HG02884 (cell line): ENCODE measurements at regions not wholly inside any gene's neighbourhood (a gene's known extent, or its start where the extent isn't known, plus 50 kb on each side); places are given as distances from the start of the nearest gene placed in this dataset.

Experiments
- ATAC-seq: cut with Tn5 transposase; IDR thresholded peaks from one replicate; pipeline ENCODE4 v1.9.1; 2021; ENCODE audit warnings: mild to moderate bottlenecking, moderate library complexity; ENCODE audit not compliant: unreplicated experiment

DNA sequence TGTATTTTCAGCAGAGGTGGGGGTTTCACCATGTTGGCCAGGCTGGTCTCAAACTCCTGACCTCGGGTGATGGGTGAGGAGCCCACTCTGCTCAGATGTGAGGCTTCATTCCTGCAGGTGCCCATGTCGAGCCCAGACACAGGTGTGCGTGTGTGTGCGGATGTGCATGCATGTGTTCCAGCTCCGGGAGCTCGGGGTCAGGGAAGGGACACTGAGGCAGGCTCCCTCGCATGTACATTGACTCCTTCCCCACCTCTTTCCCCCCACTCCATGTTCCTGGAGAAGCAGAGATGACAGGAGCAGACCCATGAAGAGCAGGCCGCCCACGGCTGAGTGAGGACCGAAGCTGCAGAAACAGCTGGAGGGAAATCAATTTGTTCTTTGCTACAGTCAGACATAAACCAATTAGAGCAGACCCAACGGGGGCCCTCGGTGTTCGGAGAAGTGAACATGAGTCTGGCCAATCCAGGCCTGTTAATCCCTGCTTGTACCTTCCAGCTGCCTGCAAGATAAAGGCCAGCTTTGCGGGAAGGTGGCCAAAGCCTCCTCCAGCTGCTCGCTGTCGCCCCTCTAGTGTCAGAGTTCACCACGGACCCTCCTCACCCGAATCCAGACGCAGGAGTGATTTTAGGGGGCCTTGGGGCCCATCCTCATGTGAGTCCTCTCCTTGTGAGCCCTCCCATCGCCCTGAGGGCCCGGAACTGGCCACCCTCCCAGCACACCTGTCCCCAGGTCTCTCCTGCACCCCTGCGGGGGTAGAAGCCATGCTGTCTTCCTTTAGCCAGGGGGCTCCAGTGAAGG is 321.0 kb upstream of the RTL1 start:
- ATAC-seq: no peak

DNA sequence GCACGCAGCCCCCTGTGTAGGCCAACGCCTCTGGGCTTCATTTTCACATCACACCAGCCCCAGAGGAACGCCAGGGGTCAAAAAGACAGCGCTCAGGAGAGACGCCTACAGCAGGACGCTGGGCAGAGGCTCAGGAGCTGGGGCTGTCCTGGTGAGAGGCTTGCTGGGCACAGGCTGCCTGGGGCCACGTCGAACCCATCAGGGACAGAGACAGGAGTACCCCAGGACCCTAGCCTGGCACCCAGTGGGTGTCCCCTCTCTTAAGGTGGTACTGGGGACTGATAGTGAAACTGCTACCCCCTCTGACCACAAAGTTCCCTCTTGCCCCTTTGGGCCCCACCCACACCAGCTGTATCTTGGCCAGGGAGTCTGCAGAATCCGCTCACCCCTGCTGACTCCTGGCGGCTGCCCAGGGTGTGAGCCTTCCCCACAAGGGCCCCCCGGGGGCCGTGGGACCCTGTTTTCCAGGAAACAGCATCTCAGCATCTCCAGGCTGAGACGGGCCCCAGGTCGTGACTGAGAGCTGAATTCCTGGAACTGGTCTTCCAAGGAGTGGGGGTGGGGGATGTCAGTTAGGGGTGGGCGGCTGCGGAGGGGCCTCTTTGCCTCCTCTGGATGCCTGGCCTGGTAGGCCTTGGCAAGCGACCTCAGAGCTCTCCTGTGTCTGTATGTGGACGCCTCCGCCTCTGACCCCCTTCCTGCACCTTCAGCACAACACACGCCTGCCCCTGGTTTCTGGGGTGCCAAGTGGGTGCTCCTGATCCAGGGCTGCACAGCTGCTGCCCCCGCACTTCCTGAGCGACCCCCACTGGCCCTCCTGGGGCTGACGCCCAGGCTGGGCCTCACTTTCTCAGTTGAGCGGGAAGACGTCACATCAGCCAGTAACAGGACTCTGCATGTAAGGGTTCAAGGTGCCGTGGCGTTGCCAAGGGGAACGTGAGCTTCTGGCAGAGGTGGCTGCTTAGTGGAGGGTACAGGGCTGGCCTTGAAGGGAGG is 321.9 kb upstream of the RTL1 start:
- no peak for ATAC-seq

DNA sequence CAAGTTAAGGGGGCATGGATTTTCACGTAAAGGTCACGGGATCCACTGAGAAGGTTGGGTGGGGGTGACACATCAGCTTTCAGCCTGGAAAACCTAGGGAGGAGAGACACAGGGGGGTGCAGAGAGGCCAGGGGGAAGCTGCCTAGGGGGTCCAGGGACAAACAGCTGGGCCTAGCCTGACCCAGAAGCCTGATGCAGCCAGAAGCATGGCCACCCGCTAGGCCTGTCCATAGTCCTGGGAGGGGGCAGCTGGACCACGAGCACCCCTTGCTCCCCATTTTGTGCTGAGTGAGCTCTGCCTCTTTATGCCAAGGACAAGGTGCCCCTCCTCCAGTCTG is 322.7 kb upstream of the RTL1 start:
- ATAC-seq: no peak

DNA sequence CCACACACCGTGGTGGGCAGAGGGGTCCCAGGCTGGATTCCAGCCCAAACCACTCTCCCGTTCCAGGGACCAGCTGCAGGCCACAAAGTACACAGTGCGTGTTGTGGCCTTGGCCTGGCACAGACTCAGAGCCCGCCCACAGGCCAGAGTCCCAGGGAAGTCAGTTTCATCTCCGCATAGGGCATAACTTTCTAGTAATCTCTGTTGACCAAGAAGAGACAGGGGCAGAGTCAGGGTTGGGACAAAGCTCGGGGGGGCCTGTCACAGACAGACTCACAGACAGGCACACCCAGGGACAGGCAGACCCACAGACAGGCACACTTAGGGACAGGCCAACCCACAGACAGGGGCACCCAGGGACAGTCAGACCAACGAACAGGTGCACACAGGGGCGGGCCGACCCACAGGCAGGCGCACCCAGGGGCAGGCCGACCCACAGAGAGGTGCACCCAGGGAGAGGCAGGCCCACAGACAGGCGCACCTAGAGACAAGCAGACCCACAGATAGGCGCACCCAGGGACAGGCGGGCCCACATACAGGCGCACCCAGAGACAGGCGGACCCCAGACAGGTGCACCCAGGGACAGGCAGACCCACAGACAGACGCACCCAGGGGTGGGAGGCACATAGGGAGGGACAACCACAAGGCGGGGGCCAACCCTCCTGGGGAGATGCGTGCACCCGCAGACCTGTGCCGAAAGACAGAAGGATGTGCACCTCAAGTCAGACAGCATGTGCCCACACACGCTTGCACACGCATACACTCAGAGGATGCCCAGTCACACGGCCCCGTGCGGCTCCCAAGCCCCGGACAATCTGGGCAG is 323.3 kb upstream of the RTL1 start:
- no peak for ATAC-seq

DNA sequence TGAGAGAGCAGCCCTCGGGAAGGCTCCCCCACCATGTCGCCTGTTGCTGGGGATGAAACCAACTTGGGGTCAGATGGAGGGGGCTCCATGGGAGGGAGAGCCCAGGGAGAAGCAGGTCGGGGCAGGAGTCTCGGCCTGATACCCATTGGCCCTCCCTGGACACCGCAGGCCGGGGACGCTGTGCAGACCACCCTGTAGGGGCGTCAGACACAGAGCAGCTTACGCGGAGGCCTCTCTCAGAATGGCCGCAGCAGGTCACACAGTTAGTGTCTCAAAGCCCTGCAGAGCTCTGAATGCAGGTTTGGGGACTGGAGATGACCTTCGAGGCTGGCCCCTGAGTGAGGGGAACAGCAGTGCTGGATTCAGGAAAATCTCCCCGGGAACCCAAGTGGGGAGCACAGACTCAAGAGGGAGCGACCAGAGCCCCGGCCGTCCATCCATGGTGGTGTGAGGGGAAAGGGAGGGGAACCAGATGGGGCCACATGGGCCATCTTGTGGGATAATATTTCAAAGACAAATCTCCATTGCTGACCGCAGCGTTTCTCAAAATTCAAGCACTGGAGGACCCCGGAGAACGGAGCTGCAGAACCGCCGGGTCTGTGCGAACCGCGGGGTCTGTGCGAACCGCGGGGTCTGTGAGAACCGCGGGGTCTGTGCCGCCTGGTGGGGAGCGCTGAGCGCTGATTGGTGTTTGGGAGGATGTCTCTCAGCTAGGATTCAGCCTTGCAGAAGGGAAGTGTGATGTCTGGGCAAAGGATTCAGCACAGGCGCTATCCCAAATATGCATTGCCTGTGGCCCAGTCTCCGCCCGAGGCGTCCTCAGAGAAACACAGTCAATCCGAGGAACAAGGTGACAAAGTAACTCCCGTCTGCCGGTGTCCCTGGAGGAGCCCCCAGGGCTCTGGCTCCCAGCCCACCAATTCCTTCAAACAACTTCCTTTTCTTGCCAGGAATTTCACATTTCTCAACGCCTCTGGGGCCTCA is 324.4 kb upstream of the RTL1 start:
- no peak for ATAC-seq

DNA sequence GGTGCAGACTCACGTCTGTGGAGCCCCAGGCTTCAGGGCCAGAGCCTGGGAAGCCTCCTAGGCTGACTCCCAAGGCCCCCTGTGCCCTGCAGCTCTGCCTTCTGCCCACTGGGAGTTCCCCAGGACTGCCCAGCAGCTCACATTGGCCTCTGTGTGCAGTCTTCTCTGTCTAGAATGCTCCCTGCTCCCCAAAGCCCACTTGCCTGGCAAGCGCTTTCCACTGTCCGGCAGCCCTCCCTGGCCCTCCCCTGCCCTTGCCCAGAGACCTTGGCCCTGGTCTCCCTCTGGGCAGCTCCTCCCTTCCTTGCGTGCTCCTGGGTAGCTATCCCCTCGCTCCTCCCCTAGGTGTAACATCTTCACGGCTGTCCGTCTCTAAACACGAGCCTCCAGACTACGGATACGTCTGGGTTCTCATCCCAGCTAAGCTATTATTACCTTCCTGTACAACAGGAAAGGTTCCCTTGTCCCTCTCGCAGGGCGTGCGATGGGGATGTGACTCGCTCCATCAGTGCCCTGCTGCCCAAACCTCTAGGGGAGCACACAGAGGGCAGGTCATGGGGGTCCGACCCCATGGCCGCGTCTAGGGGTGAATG is 325.5 kb upstream of the RTL1 start:
- ATAC-seq: no peak

DNA sequence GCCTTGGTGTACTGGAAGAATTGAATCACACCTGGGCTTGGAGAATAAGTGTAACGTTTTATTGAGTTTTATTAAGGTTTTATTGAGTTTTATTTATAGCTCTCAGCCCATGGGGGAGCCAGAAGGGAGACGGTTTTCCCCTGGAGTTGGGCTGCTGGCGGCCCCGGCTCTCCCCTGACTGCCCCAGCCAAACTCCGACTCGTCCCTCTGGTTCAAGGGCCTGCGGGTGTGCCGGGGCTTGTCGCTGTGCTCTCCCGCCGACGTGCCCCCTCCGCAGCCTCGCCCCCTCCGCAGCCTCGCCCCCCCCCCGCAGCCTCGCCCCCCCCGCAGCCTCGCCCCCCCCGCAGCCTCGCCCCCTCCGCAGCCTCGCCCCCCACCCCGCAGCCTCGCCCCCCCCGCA is 326.1 kb upstream of the RTL1 start:
- ATAC-seq: no peak

DNA sequence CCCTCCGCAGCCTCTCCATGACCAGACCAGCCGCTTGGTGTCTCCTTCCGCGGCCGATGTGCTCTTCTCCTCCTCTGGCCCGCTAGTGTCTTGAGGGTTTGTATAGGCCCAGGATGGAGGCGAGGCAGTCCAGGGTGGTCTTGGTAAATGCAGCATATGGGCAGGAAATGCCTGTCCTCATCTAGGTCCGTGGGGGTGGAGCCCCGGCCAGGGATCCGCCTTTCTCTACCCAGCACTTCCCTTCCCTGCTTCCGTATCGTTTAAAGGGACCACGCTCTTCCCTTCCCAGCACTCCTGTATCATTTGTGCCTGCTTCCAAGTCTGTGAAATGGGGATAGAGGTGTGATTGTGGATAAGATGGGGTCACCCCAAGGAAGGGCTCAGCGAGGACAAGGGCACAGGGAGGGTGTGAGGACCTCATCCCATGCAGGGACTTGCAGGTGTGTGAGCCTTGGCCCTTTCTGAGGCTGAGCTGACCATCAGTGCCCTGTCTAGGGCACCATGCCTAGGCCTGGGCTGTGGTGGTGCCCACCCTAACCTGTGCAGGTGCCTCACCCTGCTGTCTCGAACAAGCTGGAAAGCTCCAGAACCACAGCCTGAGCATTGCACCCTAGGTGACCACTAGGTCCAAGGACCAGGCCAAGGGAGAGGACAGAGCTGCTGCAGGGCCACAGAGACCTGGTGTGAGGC is 326.8 kb upstream of the RTL1 start:
- no peak for ATAC-seq

DNA sequence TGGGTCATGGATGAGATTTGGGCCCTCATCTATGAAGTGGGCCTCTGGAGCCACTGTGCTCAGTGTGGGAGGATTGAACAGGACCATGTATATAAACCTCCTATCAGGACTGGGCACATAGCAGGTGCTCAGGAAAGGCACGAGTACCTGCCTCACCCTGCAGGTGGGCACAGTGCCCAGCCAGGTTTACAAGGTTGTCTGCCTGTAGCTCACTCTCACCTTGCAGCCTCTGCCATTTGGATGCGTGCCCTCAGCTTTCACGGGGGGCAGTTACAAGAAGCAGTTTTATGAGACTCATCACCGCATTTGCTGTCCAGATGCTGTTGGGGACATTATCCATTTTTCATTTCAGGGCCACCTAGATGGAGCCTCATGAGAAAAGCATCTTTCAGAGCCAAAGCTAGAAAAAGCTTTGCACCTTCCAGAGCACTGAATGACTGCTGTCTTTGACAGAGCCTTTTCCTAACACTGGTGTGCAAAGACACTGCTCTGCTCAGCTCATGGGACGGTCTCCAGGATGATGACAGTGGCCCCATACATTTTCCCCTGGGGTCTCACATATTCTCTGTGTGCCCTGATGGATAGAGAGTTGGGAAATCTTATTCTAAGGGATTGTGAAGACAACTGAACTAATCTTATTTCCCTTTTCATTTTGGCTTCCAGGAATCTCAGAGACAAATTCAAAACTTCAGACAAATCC is 327.5 kb upstream of the RTL1 start:
- ATAC-seq: no peak

DNA sequence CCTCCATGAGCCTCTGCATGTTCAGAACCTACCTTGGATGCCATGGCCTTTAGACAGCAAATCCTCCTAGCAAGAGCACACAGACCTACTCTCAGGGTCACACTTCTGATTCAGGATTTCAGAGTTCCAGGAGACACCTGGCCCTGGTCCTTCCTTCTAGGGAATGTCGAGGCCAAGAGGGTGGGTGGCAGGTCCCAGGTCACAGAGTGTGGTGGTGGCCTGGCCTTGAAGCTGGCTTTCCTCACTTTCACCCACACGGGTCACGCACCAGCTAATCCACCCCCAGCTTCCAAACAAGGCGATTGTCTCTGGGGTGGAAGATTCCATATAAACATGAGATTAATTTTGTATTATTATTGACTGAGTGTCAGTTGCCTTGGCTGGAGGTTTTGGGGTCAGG is 328.3 kb upstream of the RTL1 start:
- ATAC-seq: no peak

DNA sequence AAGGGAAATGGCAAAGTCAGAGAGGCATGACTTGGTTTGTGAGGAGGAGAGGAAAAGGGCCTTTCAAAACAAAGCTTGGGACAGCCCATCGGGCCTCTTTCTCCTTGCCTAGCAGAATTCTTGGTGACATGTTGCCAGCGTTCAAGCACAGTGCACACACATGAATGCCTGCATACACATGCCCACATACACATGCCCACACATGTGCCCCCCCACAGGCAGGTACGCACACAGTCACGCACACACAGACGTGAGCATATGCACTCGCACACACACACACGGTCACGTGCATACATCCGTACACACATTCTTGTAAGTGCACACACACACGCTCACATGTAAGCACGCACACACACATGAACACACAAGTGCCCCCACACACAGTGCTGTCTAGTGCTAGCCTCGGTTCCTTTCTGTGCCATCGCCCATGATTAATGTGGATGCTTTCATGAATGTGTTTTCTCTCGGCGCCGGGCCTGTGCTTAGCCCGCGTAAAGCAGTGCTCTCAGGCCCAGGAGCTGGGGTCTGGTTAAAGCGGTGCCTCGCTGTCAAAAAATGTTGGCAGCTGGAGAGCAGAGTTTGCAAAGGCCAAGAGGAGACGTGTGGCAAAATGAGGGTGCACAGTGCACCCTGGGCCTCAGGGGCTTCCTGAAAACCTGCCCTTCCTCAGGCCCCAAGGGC is 328.8 kb upstream of the DIO3 start:
- ATAC-seq: no peak

DNA sequence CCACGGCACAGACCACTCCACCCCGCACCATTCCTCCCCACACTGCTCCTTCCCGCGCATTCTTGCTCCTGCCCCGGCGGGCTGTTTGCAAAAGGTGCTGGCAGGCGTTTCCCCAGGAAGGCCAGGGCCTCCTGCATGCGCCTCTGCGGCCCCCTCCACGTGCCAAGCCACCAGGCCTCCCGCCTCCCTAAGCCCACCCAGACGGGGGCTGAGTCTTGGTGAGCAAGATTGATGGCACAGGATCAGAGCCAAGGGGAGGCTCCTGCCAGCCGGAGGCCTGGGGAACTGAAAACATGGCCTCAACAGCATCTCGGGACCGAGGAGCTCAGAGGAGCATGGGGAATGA is 328.3 kb upstream of the DIO3 start:
- no peak for ATAC-seq

DNA sequence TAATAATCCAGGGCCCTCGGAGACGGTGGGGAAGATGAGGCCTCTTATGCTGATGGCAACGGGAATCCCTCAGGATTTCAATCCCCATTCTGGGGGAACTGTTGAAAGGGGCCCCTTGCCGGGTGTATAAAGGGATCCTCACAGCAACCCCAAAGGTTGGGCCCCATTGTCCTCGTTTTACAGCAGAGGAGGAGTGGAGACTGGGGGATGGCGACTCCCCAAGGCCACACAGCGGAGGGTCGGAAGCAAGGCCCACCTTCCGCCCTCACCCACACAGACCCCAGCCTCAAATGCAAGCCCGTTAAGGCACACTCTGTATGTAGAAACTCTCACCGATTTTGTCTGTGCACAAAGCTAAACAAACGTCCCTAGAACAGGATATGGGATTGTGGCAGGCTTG is 327.9 kb upstream of the DIO3 start:
- no peak for ATAC-seq

DNA sequence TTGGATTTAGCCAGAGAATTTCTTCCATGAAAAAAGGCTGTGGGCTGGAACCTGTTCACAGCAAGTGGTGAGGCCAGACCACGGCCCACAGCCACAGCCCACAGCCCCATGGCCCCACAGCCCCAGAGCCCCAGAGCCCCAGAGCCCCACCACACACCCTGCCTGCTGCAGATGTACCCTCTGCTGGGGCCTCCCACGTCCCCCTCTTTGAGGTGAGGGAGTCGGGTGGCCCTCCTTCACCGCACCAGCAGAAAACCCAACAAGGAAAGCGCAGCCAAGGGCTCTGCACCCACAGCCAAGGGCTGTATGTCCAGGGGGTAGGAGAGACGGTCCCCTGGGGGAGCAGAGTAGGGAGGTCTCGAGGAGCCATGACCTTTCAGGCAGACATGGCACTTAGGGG is 327.5 kb upstream of the DIO3 start:
- ATAC-seq: no peak

DNA sequence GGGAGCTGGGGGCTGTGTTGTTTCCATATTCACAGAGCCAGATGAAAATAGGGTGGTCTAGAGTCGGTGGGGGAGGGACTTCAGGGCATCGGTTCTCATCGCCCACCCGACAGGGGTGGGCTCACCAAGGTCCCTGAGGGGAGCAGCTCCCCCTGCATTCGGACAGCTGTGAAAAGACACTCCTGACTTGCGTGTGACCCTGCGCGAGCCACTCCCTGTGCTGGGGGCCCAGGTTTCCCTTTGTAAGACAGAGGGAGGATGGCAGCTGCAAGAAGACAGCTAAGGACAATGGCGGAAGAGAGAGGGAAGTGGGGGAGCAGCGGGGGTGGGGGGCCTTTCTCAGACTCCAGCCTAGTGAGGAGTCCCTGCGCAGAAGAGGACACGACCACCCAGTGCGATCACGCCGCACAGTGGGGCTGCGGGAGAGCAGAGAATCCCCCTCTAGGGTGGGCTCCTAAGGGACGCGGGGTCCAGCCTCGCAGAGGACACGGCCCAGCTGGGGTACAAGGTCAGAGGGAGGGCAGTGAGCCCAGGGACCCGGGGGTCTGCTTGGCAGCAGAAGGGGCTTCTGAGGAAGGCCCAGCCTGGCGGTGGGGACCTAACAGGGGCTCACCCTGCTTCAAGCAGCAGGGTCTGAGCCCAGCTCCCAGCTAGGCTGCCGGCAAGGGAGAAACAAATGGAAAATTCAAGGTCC is 326.9 kb upstream of the DIO3 start:
- no peak for ATAC-seq

DNA sequence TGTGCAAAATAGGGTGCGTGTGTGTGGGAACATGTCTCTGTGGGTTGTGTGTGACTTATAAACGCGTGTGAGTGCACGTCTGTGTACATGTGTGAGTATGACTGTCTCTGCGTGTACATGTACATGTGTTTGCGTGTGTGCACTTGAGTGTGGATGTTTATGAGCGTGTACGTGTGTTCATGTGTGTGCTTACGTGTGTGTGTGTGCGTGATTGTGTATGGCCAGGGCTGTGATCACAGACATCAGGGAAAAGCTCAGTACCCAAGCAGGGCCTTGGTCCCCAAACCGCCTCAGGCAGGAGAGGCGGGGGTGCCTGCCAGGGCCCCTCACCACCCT is 326.3 kb upstream of the DIO3 start:
- no peak for ATAC-seq

DNA sequence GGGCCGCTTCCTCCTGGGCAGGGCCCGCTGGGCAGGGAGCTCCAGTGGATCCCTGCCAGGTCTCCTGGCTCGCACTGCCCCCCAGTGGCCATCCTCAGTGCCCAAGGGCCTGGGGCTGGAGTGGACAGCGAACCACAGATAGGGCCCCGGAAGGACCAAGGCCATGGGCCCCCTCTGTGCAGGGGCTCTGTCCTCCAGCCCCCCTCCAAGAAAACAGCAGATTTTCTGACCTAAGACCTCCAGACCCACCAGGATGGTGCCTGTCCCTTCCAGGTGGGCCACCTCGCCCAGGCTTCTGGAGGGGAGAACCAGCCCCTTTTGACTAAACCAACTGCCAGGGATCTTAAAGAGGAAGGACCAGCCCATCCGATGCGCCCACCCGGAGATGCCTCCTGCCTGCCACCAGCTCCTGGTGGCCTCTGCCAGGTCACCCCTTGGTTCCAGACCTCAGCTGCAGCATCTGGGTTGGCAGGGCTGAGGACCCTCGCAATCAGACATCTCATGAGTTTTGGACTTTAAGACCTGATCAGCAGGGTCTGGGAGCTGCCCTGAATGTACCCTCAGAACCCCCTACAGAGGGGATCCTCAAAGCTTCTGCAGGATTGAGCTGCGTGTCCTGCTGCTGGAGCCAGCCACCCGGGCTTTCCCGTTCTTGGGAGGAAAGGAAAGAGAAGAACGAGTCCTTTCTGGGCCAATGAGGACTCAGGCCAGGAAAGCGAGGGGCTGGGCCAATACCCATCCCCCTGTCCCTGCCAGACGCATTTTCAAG is 325.8 kb upstream of the DIO3 start:
- ATAC-seq: no peak
